HEK293 (cell line): ENCODE measurements at regions not wholly inside any gene's neighbourhood (a gene's known extent, or its start where the extent isn't known, plus 50 kb on each side); places are given as distances from the start of the nearest gene placed in this dataset.

Experiments
- CTCF ChIA-PET: fragments of 350-600 bp; formaldehyde crosslinking; extraction: SDS; loops from one replicate; lab custom pipeline; 2021; ENCODE audit warnings: antibody characterized with exemption; lab: Yijun Ruan, JAX
- POLR2A ChIA-PET: fragments of 300-600 bp; formaldehyde crosslinking; extraction: SDS; loops from one replicate; lab custom pipeline; 2020; ENCODE audit warnings: antibody characterized with exemption, inconsistent platforms; lab: Yijun Ruan, JAX
- H3K27ac ChIP-seq: fragments of 200-500 bp; sonication (Bioruptor generic); 2 replicates; pipeline ENCODE4 v1.5.1; 2014; ENCODE audit warnings: low read depth, low read length, control low read depth, inconsistent platforms; ENCODE audit errors: extremely low read depth
- H3K36me3 ChIP-seq, 2 experiments: fragments of 200-500 bp in 1 of 2; sonication (Bioruptor generic) in 1 of 2; 1 replicate in 1 of 2; 2 replicates in 1 of 2; pipeline ENCODE4 v1.5.1; 2014 to 2017; ENCODE audit warnings: inconsistent platforms in 2 of 2, low read length in 2 of 2; ENCODE audit not compliant: control insufficient read depth in 2 of 2, insufficient read depth in 1 of 2
- H3K4me1 ChIP-seq: fragments of 200-500 bp; sonication (Bioruptor generic); 2 replicates; pipeline ENCODE4 v1.5.1; 2014; ENCODE audit warnings: mild to moderate bottlenecking, low read length, inconsistent platforms; ENCODE audit not compliant: control insufficient read depth, insufficient read depth
- H3K4me3 ChIP-seq: 2 replicates; pipeline ENCODE4 v1.5.1; 2011; ENCODE audit warnings: low read depth, mild to moderate bottlenecking, control low read depth, low read length, moderate library complexity
- H3K9me3 ChIP-seq: fragments of 200-500 bp; sonication (Bioruptor generic); 2 replicates; pipeline ENCODE4 v1.5.1; 2014; ENCODE audit warnings: low read depth, low read length, inconsistent platforms; ENCODE audit not compliant: control insufficient read depth, insufficient read depth
- BCL11A ChIP-seq: fragments of 450-650 bp; formaldehyde crosslinking; IDR thresholded peaks from 2 replicates; pipeline ENCODE4 v1.5.1; 2016; ENCODE audit warnings: low read depth, missing biosample characterization, missing genetic modification characterization
- EGR2 ChIP-seq: fragments of 450-650 bp; formaldehyde crosslinking; IDR thresholded peaks from 2 replicates; pipeline ENCODE4 v1.5.1; 2016; ENCODE audit warnings: low read depth, missing biosample characterization, missing genetic modification characterization
- KLF1 ChIP-seq: fragments of 450-650 bp; formaldehyde crosslinking; IDR thresholded peaks from 2 replicates; pipeline ENCODE4 v1.5.1; 2016; ENCODE audit warnings: missing biosample characterization, missing genetic modification characterization
- KLF8 ChIP-seq: fragments of 450-650 bp; formaldehyde crosslinking; IDR thresholded peaks from 2 replicates; pipeline ENCODE4 v1.5.1; 2016; ENCODE audit warnings: missing biosample characterization, missing genetic modification characterization
- SCRT2 ChIP-seq: fragments of 450-650 bp; formaldehyde crosslinking; IDR thresholded peaks from 2 replicates; pipeline ENCODE4 v1.5.1; 2016; ENCODE audit warnings: missing biosample characterization, missing genetic modification characterization
- TSHZ1 ChIP-seq: fragments of 450-650 bp; formaldehyde crosslinking; IDR thresholded peaks from 2 replicates; pipeline ENCODE4 v1.5.1; 2016; ENCODE audit warnings: missing biosample characterization, missing genetic modification characterization, borderline replicate concordance
- YY2 ChIP-seq: fragments of 450-650 bp; formaldehyde crosslinking; IDR thresholded peaks from 2 replicates; pipeline ENCODE4 v1.5.1; 2016; ENCODE audit warnings: missing biosample characterization, missing genetic modification characterization
- ZBTB49 ChIP-seq: fragments of 450-650 bp; formaldehyde crosslinking; IDR thresholded peaks from 2 replicates; pipeline ENCODE4 v1.5.1; 2016; ENCODE audit warnings: missing biosample characterization, missing genetic modification characterization, low read depth
- ZFP69B ChIP-seq: fragments of 450-650 bp; formaldehyde crosslinking; IDR thresholded peaks from 2 replicates; pipeline ENCODE4 v1.5.1; 2016; ENCODE audit warnings: missing biosample characterization, missing genetic modification characterization
- ZNF10 ChIP-seq: fragments of 450-650 bp; formaldehyde crosslinking; IDR thresholded peaks from 2 replicates; pipeline ENCODE4 v1.5.1; 2017; ENCODE audit warnings: missing biosample characterization, missing genetic modification characterization
- ZNF146 ChIP-seq: fragments of 450-650 bp; formaldehyde crosslinking; IDR thresholded peaks from 2 replicates; pipeline ENCODE4 v1.5.1; 2016; ENCODE audit warnings: missing biosample characterization, missing genetic modification characterization
- ZNF2 ChIP-seq: fragments of 450-650 bp; formaldehyde crosslinking; IDR thresholded peaks from 2 replicates; pipeline ENCODE4 v1.5.1; 2016; ENCODE audit warnings: missing biosample characterization, missing genetic modification characterization
- ZNF23 ChIP-seq: fragments of 450-650 bp; formaldehyde crosslinking; IDR thresholded peaks from 2 replicates; pipeline ENCODE4 v1.5.1; 2016; ENCODE audit warnings: missing biosample characterization, missing genetic modification characterization, borderline replicate concordance
- ZNF266 ChIP-seq: fragments of 450-650 bp; formaldehyde crosslinking; IDR thresholded peaks from 2 replicates; pipeline ENCODE4 v1.5.1; 2016; ENCODE audit warnings: missing biosample characterization, missing genetic modification characterization, low read depth
- ZNF302 ChIP-seq: fragments of 450-650 bp; formaldehyde crosslinking; IDR thresholded peaks from 2 replicates; pipeline ENCODE4 v1.5.1; 2016; ENCODE audit warnings: missing biosample characterization, missing genetic modification characterization, low read depth
- ZNF394 ChIP-seq: fragments of 450-650 bp; formaldehyde crosslinking; IDR thresholded peaks from 2 replicates; pipeline ENCODE4 v1.5.1; 2016; ENCODE audit warnings: missing biosample characterization, missing genetic modification characterization, mild to moderate bottlenecking, moderate library complexity, borderline replicate concordance
- ZNF423 ChIP-seq: fragments of 450-650 bp; formaldehyde crosslinking; IDR thresholded peaks from 2 replicates; pipeline ENCODE4 v1.5.1; 2016; ENCODE audit warnings: missing biosample characterization, missing genetic modification characterization
- ZNF548 ChIP-seq: fragments of 450-650 bp; formaldehyde crosslinking; IDR thresholded peaks from 2 replicates; pipeline ENCODE4 v1.5.1; 2016; ENCODE audit warnings: missing biosample characterization, missing genetic modification characterization
- ZNF558 ChIP-seq: fragments of 450-650 bp; formaldehyde crosslinking; IDR thresholded peaks from 2 replicates; pipeline ENCODE4 v1.5.1; 2016; ENCODE audit warnings: missing biosample characterization, missing genetic modification characterization
- ZNF747 ChIP-seq: fragments of 450-650 bp; formaldehyde crosslinking; IDR thresholded peaks from 2 replicates; pipeline ENCODE4 v1.5.1; 2016; ENCODE audit warnings: missing biosample characterization, missing genetic modification characterization
- ZNF785 ChIP-seq: fragments of 450-650 bp; formaldehyde crosslinking; IDR thresholded peaks from 2 replicates; pipeline ENCODE4 v1.5.1; 2016; ENCODE audit warnings: missing biosample characterization, missing genetic modification characterization
- ZSCAN16 ChIP-seq: fragments of 450-650 bp; formaldehyde crosslinking; IDR thresholded peaks from 2 replicates; pipeline ENCODE4 v1.5.1; 2016; ENCODE audit warnings: missing biosample characterization, missing genetic modification characterization
- TF ChIP-seq, protein P1 (sequence below): fragments of 450-650 bp; formaldehyde crosslinking; IDR thresholded peaks from 2 replicates; pipeline ENCODE4 v1.5.1; 2016; ENCODE audit warnings: missing biosample characterization, missing genetic modification characterization
- TF ChIP-seq, protein P2 (sequence below): fragments of 450-650 bp; formaldehyde crosslinking; IDR thresholded peaks from 2 replicates; pipeline ENCODE4 v1.5.1; 2017; ENCODE audit warnings: missing biosample characterization, missing genetic modification characterization
- TF ChIP-seq, protein P3 (sequence below): fragments of 450-650 bp; formaldehyde crosslinking; IDR thresholded peaks from 2 replicates; pipeline ENCODE4 v1.5.1; 2016; ENCODE audit warnings: missing biosample characterization, missing genetic modification characterization

DNA sequence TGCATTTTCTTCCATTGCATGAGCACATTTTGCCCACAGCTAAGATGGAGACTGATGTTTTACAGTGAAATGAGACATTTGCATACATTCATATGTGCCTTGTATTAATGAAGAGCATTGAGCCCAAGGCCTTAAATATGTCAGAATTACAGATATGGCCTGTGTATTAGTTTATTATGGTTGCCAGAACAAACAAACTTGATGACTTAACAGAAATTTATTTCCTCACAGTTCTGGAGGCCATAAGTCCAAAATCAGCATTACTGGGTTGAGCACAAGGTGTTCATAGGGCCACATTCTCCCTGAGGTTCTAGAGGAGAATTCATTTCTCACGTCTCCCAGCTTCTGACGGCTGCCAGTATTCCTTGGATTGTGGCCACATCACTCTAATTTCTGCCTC lies 302.6 kb upstream of the TGFBR2 start:
- H3K27ac ChIP-seq = no peak overlapping the region
- H3K9me3 ChIP-seq = no peaks in the 10 kb centered on the region
- no peak overlapping the region for H3K4me3 ChIP-seq
- ChIA-PET CTCF (no interaction called here), POLR2A (no interaction called here)
- no peaks in the 10 kb centered on the region for H3K36me3 ChIP-seq
- TF ChIP-seq ZFP69B (no peak), TSHZ1 (tag by site-specific recombination) (no peak), ZNF146 (tag by site-specific recombination) (no peak), ZNF10 (no peak), ZNF423 (tag by site-specific recombination) (no peak), ZNF558 (tag by site-specific recombination) (no peak), ZNF302 (no peak), ZNF266 (tag by site-specific recombination) (no peak), ZNF394 (tag by site-specific recombination) (no peak), ZNF548 (no peak), ZNF785 (no peak), ZNF747 (tag by site-specific recombination) (no peak), YY2 (tag by site-specific recombination) (no peak), ZNF2 (tag by site-specific recombination) (no peak), ZSCAN16 (tag by site-specific recombination) (no peak), EGR2 (no peak)
- TF ChIP-seq, protein P1, sequence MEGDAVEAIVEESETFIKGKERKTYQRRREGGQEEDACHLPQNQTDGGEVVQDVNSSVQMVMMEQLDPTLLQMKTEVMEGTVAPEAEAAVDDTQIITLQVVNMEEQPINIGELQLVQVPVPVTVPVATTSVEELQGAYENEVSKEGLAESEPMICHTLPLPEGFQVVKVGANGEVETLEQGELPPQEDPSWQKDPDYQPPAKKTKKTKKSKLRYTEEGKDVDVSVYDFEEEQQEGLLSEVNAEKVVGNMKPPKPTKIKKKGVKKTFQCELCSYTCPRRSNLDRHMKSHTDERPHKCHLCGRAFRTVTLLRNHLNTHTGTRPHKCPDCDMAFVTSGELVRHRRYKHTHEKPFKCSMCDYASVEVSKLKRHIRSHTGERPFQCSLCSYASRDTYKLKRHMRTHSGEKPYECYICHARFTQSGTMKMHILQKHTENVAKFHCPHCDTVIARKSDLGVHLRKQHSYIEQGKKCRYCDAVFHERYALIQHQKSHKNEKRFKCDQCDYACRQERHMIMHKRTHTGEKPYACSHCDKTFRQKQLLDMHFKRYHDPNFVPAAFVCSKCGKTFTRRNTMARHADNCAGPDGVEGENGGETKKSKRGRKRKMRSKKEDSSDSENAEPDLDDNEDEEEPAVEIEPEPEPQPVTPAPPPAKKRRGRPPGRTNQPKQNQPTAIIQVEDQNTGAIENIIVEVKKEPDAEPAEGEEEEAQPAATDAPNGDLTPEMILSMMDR (tag by site-specific recombination) = no peak
- TF ChIP-seq, protein P2, sequence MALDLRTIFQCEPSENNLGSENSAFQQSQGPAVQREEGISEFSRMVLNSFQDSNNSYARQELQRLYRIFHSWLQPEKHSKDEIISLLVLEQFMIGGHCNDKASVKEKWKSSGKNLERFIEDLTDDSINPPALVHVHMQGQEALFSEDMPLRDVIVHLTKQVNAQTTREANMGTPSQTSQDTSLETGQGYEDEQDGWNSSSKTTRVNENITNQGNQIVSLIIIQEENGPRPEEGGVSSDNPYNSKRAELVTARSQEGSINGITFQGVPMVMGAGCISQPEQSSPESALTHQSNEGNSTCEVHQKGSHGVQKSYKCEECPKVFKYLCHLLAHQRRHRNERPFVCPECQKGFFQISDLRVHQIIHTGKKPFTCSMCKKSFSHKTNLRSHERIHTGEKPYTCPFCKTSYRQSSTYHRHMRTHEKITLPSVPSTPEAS (tag by site-specific recombination) = no peak
- TF ChIP-seq, all 188 proteins: peak for 0
- H3K4me1 ChIP-seq = no peaks in the 10 kb centered on the region

- Histone ChIP-seq H3K27ac (no peak overlapping the region), H3K4me3 (no peak overlapping the region), H3K9me3 (no peaks in the 10 kb centered on the region), H3K36me3 (no peaks in the 10 kb centered on the region), H3K4me1 (no peaks in the 10 kb centered on the region)
- ChIA-PET CTCF (interaction anchor here (1.3 kb wide), 1 partner anchor 14 kb away, joined by 3 read pairs; no protein-coding TSS in a partner anchor), POLR2A (no interaction called here)
- TF ChIP-seq SCRT2 (tag by site-specific recombination) = no peak
- TF ChIP-seq, protein P3, sequence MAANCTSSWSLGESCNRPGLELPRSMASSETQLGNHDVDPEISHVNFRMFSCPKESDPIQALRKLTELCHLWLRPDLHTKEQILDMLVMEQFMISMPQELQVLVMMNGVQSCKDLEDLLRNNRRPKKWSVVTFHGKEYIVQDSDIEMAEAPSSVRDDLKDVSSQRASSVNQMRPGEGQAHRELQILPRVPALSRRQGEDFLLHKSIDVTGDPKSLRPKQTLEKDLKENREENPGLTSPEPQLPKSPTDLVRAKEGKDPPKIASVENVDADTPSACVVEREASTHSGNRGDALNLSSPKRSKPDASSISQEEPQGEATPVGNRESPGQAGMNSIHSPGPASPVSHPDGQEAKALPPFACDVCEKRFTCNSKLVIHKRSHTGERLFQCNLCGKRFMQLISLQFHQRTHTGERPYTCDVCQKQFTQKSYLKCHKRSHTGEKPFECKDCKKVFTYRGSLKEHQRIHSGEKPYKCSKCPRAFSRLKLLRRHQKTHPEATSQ (tag by site-specific recombination) = no peak
- no peak for TF ChIP-seq KLF1
- no peak for TF ChIP-seq BCL11A
- no peak for TF ChIP-seq ZBTB49 (tag by site-specific recombination)
- no peak for TF ChIP-seq ZNF23 (tag by site-specific recombination)
- TF ChIP-seq KLF8 (tag by site-specific recombination) = no peak
These were observed 301.4 kb upstream of the TGFBR2 start for GRCh38 chr3:30305021-30305420.
